ENCODE measurements at regions not wholly inside any gene's neighbourhood (a gene's known extent, or its start where the extent isn't known, plus 50 kb on each side); places are given as distances from the start of the nearest gene placed in this dataset.

GRCh38 chr4:186018261-186018660 is 50.7 kb upstream of the TLR3 start:
- TF ChIP-seq, protein P1, sequence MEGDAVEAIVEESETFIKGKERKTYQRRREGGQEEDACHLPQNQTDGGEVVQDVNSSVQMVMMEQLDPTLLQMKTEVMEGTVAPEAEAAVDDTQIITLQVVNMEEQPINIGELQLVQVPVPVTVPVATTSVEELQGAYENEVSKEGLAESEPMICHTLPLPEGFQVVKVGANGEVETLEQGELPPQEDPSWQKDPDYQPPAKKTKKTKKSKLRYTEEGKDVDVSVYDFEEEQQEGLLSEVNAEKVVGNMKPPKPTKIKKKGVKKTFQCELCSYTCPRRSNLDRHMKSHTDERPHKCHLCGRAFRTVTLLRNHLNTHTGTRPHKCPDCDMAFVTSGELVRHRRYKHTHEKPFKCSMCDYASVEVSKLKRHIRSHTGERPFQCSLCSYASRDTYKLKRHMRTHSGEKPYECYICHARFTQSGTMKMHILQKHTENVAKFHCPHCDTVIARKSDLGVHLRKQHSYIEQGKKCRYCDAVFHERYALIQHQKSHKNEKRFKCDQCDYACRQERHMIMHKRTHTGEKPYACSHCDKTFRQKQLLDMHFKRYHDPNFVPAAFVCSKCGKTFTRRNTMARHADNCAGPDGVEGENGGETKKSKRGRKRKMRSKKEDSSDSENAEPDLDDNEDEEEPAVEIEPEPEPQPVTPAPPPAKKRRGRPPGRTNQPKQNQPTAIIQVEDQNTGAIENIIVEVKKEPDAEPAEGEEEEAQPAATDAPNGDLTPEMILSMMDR (IDR thresholded peaks at IDR 0.05) = no peak
- TF ChIP-seq YY1 (IDR thresholded peaks at IDR 0.05; ENCODE audit: low read depth) (no peak), POLR2AphosphoS5 (IDR thresholded peaks at IDR 0.05; ENCODE audit: low read depth, low read length) (no peak), TEAD4 (IDR thresholded peaks at IDR 0.05; ENCODE audit: borderline replicate concordance, insufficient read depth) (no peak), CHD2 (IDR thresholded peaks at IDR 0.05; ENCODE audit: low read length, partially characterized antibody) (no peak), MAX (IDR thresholded peaks at IDR 0.05; ENCODE audit: low read depth) (no peak), EP300 (IDR thresholded peaks at IDR 0.05; ENCODE audit: borderline replicate concordance in 1 of 2, low read depth in 1 of 2, low read length in 1 of 2) (no peak)
